PC-9 (cell line): ENCODE measurements at regions not wholly inside any gene's neighbourhood (a gene's known extent, or its start where the extent isn't known, plus 50 kb on each side); places are given as distances from the start of the nearest gene placed in this dataset.

ENCODE experiments used
- BruUV-seq: library from RNA; stranded (reverse); fragments of 400-500 nt; replicated peaks from 2 replicates; lab custom pipeline; 2021; lab: Mats Ljungman, UMichigan
- CTCF ChIA-PET: fragments of 300-600 bp; sonication (Branson Sonifier 250); formaldehyde crosslinking; loops from one replicate; lab custom pipeline; 2022; ENCODE audit warnings: antibody characterized with exemption; lab: Charles Lee
- POLR2A ChIA-PET: fragments of 300-600 bp; sonication (Branson Sonifier 250); formaldehyde crosslinking; loops from one replicate; lab custom pipeline; 2022; ENCODE audit warnings: antibody characterized with exemption; ENCODE audit not compliant: unreplicated experiment; lab: Charles Lee
- DNase-seq, 2 experiments: peaks; one replicate each; pipeline versions ENCODE4 v3.0.0 to v3.0.0-alpha.2; 2015 to 2022; ENCODE audit warnings: mixed read lengths in 1 of 2
- H2AFZ ChIP-seq: fragments of 200-600 bp; sonication (generic); 2 replicates; pipeline ENCODE4 v1.8.1; 2017; ENCODE audit warnings: antibody characterized with exemption
- H3F3A ChIP-seq: fragments of 200-600 bp; sonication (generic); 2 replicates; pipeline ENCODE4 v1.8.1; 2017; ENCODE audit warnings: antibody characterized with exemption, mild to moderate bottlenecking, low read depth; ENCODE audit not compliant: insufficient read depth
- H3K27ac ChIP-seq: fragments of 200-600 bp; sonication (generic); 2 replicates; pipeline ENCODE4 v1.6.1; 2016; ENCODE audit warnings: mixed run types
- H3K27me3 ChIP-seq: fragments of 200-600 bp; sonication (generic); 2 replicates; pipeline ENCODE4 v1.6.1; 2016; ENCODE audit warnings: low read depth, mixed run types; ENCODE audit not compliant: insufficient read depth
- H3K36me3 ChIP-seq: fragments of 200-600 bp; sonication (generic); 2 replicates; pipeline ENCODE4 v1.6.1; 2016; ENCODE audit warnings: low read depth, mixed run types
- H3K4me1 ChIP-seq: fragments of 200-600 bp; sonication (generic); replicated peaks from 2 replicates; pipeline ENCODE4 v1.6.1; 2016; ENCODE audit warnings: mixed run types; ENCODE audit not compliant: insufficient read depth
- H3K4me2 ChIP-seq: fragments of 200-600 bp; sonication (generic); 2 replicates; pipeline ENCODE4 v1.6.1; 2017; ENCODE audit warnings: mixed run types
- H3K4me3 ChIP-seq: fragments of 200-600 bp; sonication (generic); 2 replicates; pipeline ENCODE4 v1.6.1; 2016; ENCODE audit warnings: mixed run types
- H3K79me2 ChIP-seq: fragments of 200-600 bp; sonication (generic); 2 replicates; pipeline ENCODE4 v1.6.1; 2017; ENCODE audit warnings: low read depth, mixed run types
- H3K9me2 ChIP-seq: fragments of 200-600 bp; sonication (generic); 2 replicates; pipeline ENCODE4 v1.8.1; 2017; ENCODE audit warnings: mild to moderate bottlenecking; ENCODE audit not compliant: insufficient read depth
- H3K9me3 ChIP-seq: fragments of 200-600 bp; sonication (generic); 2 replicates; pipeline ENCODE4 v1.8.1; 2016; ENCODE audit warnings: low read depth; ENCODE audit not compliant: insufficient read depth
- H4K20me1 ChIP-seq: fragments of 200-600 bp; sonication (generic); 2 replicates; pipeline ENCODE4 v1.8.1; 2017; ENCODE audit not compliant: insufficient read depth
- CTCF ChIP-seq: fragments of 200-600 bp; sonication (generic); conservative IDR thresholded peaks from 2 replicates; pipeline ENCODE4 v1.6.1; 2017; ENCODE audit warnings: mixed run types, antibody characterized with exemption, mild to moderate bottlenecking, moderate library complexity
- EZH2 ChIP-seq: fragments of 200-600 bp; sonication (generic); IDR thresholded peaks from 2 replicates; pipeline ENCODE4 v1.8.0; 2017; ENCODE audit warnings: antibody characterized with exemption, low read depth
- intact Hi-C: fragments of 100-400 bp; cut with micrococcal nuclease; formaldehyde crosslinking; loops from one replicate; pipeline ENCODE4 v1.10.0; 2022; ENCODE audit not compliant: unreplicated experiment

DNA sequence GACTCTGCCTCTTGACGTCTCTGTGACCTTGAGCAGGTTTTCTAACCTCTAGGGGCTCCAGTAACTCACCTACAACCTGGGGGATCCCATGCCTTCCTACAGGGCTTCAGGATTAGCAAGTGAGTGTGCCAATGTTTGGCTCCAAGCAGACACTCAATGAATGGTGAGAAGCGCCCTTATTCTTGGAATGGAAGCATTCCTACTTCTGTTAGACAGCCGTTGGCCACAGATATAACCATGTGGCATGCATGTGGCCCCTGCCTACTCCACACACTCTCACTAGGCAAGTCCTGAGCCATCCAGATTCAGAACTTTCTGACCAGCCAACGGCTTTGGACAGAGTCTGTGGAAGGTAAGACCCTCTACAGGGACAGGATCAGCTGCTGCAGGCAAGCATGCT lies 108.9 kb upstream of the LYZL2 start:
- TF ChIP-seq EZH2: no peak
- no peak for TF ChIP-seq CTCF
- Histone ChIP-seq H4K20me1 (no peaks in the 10 kb centered on the region), H3K9me2 (no peaks in the 10 kb centered on the region), H3F3A (no peaks in the 10 kb centered on the region), H3K4me3 (no peak overlapping the region), H2AFZ (no peak overlapping the region), H3K27ac (no peak overlapping the region), H3K4me2 (no peak overlapping the region), H3K79me2 (no peaks in the 10 kb centered on the region), H3K4me1 (no peaks in the 10 kb centered on the region), H3K27me3 (no peaks in the 10 kb centered on the region), H3K36me3 (no peaks in the 10 kb centered on the region), H3K9me3 (no peaks in the 10 kb centered on the region)
- POLR2A ChIA-PET: no interaction called here
- intact Hi-C loops: no loop called here
- DNase-seq: no peak
- no TSS peak for BruUV-seq
- CTCF ChIA-PET: no interaction called here

DNA sequence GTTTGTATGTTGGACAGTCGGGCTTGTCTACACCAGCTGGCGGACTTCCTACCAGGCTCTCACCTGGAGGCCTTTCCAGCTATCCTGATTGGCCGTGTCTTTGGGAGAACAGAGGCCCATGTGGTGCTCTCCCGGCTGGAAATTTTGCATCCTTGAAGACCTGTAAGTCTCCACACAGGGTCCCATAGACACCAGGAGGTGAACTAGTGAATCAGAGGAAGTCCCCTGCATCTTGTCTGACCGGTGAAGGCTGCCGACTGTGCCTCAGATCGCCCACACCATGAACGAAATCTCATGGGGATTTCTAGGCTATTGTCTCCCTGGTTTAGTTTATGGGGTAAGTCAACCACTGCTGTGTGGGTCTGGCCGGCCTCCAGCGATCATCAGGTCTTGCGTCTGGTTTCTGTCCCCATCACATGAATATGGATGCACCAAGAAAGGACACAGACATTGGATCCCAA lies 108.4 kb upstream of the LYZL2 start:
- POLR2A ChIA-PET: no interaction called here
- H3K9me3 ChIP-seq: no peaks in the 10 kb centered on the region
- no peak overlapping the region for H3K4me2 ChIP-seq
- H3K36me3 ChIP-seq: no peaks in the 10 kb centered on the region
- DNase-seq: no peak
- no peaks in the 10 kb centered on the region for H3K79me2 ChIP-seq
- TF ChIP-seq EZH2: no peak
- no peak for TF ChIP-seq CTCF
- no peak overlapping the region for H3K27ac ChIP-seq
- CTCF ChIA-PET: no interaction called here
- intact Hi-C loops: no loop called here
- no TSS peak for BruUV-seq
- no peaks in the 10 kb centered on the region for H4K20me1 ChIP-seq
- no peaks in the 10 kb centered on the region for H3K4me1 ChIP-seq
- H3K9me2 ChIP-seq: no peaks in the 10 kb centered on the region
- no peak overlapping the region for H2AFZ ChIP-seq
- no peaks in the 10 kb centered on the region for H3F3A ChIP-seq
- no peaks in the 10 kb centered on the region for H3K27me3 ChIP-seq
- no peak overlapping the region for H3K4me3 ChIP-seq

DNA sequence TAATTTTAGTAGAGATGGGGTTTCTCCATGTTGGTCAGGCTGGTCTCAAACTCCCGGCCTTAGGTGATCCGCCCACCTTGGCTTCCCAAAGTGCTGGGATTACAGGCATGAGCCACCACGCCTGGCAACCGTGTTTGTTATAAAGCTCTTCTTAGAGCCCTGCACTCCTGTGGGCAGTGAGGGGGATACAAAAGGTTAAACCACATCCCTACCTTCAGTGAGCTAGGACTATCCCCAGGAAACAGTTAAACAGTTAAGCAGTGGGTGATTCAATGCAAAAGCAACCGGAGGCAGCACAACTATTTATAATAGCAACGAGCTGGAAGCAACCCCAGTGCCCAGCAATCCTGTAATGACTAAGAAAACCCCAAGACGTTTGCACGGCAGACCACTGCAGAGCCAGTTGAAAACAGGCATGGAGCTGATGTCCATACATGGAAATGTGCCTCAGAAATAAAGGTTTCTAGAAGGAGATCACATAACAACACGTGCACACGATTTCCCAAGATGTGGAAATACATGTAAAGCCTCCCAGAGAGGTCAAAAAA lies 107.2 kb upstream of the LYZL2 start:
- H2AFZ ChIP-seq: no peak overlapping the region
- ChIA-PET POLR2A (interaction anchor here (0.6 kb wide), 2 partner anchors 132 to 867 kb away, joined by 3 to 4 read pairs; no protein-coding TSS in a partner anchor), CTCF (interaction anchor here (0.6 kb wide), 1 partner anchor 1640 kb away, joined by 3 read pairs; no protein-coding TSS in a partner anchor)
- no peaks in the 10 kb centered on the region for H3K79me2 ChIP-seq
- H3K27me3 ChIP-seq: no peaks in the 10 kb centered on the region
- H3F3A ChIP-seq: no peaks in the 10 kb centered on the region
- peak; percentile 44 to 63 for DNase-seq
- no peaks in the 10 kb centered on the region for H3K9me3 ChIP-seq
- no peaks in the 10 kb centered on the region for H3K4me1 ChIP-seq
- intact Hi-C loops: no loop called here
- H4K20me1 ChIP-seq: no peaks in the 10 kb centered on the region
- BruUV-seq: no TSS peak
- no peaks in the 10 kb centered on the region for H3K9me2 ChIP-seq
- no peak overlapping the region for H3K4me2 ChIP-seq
- H3K27ac ChIP-seq: no peak overlapping the region
- TF ChIP-seq CTCF (no peak), EZH2 (no peak)
- H3K4me3 ChIP-seq: no peak overlapping the region
- no peaks in the 10 kb centered on the region for H3K36me3 ChIP-seq
